Right lobe of liver (tissue), 6 donors: ENCODE measurements at regions not wholly inside any gene's neighbourhood (a gene's known extent, or its start where the extent isn't known, plus 50 kb on each side); places are given as distances from the start of the nearest gene placed in this dataset.

Experiments used
- ATAC-seq, 4 donors: fragments of 200-7000 bp; cut with Tn5 transposase; one replicate each; pipeline ENCODE4 v1.9.1; 2020; ENCODE audit warnings: mild to moderate bottlenecking in 4 of 4, moderate library complexity in 4 of 4
- DNase-seq, 3 donors: peaks; one replicate each; pipeline ENCODE4 v3.0.0-alpha.2; 2020
- H3K27ac ChIP-seq, 3 donors: fragments of 200-600 bp; one replicate each; pipeline ENCODE4 v1.8.0; 2022
- H3K27me3 ChIP-seq, 2 donors: fragments of 200-600 bp; one replicate each; pipeline ENCODE4 v1.8.0; 2022
- H3K36me3 ChIP-seq, 4 donors: fragments of 200-600 bp; sonication (generic) in 1 of 4; one replicate each; pipeline versions ENCODE4 v1.5.1 to v1.8.0; 2017 to 2022; ENCODE audit warnings: control low read depth in 1 of 4
- H3K4me1 ChIP-seq, 4 donors: fragments of 200-600 bp; sonication (generic) in 1 of 4; one replicate each; pipeline versions ENCODE4 v1.5.1 to v1.8.0; 2017 to 2022; ENCODE audit warnings: control low read depth in 1 of 4
- H3K4me3 ChIP-seq, 3 donors: fragments of 200-600 bp; one replicate each; pipeline ENCODE4 v1.8.0; 2022
- H3K9me3 ChIP-seq, 4 donors: fragments of 200-600 bp; sonication (generic) in 1 of 4; one replicate each; pipeline versions ENCODE4 v1.5.1 to v1.8.0; 2017 to 2022; ENCODE audit warnings: control low read depth in 1 of 4
- CTCF ChIP-seq, 4 donors: fragments of 200-600 bp in 3 of 4; fragments of 450-650 bp in 1 of 4; IDR thresholded peaks; one replicate each; pipeline versions ENCODE4 v1.5.1 to v1.8.0; 2016 to 2022; ENCODE audit warnings: antibody characterized with exemption in 4 of 4, mild to moderate bottlenecking in 2 of 4
- POLR2A ChIP-seq: fragments of 450-650 bp; IDR thresholded peaks from one replicate; pipeline ENCODE4 v1.6.1; 2017; ENCODE audit warnings: antibody characterized with exemption, mild to moderate bottlenecking
- WGBS: methylation state at CpG from one replicate; pipeline ENCODE4 v1.1.6; 2018; ENCODE audit warnings: low coverage, low lambda C conversion rate; ENCODE audit not compliant: insufficient coverage; ENCODE audit errors: missing lambda C conversion rate; 5-methylcytosine and 5-hydroxymethylcytosine counted together
- intact Hi-C, 2 donors: fragments of 100-400 bp; cut with DNase I; formaldehyde crosslinking; loops; one replicate each; pipeline versions ENCODE4 v1.11.2 to v1.14.1; 2022
- donor health status: DM: no; HTN: yes; CAD: no.
- donor health status: DM: no; HTN: no; CAD: no.
- donor health status: DM: no; HTN: no; CAD: no.
- donor health status: DM: no; HTN: yes; CAD: no.
- donor health status: DM: no; HTN: yes; CAD: no.

GRCh38 chr9:11001546-11001945, 388.7 kb upstream of the PTPRD start:
- Histone ChIP-seq H3K27me3 (no peaks in the 10 kb centered on the region), H3K27ac (no peak overlapping the region), H3K4me1 (no peaks in the 10 kb centered on the region), H3K4me3 (no peak overlapping the region), H3K9me3 (no peaks in the 10 kb centered on the region), H3K36me3 (no peaks in the 10 kb centered on the region)
- DNase-seq (no peak), ATAC-seq (no peak)
- TF ChIP-seq CTCF (IDR thresholded peaks at IDR 0.05) (no peak), POLR2A (no peak)
- intact Hi-C loops, result no loop called here

GRCh38 chr9:11002705-11003104, 389.9 kb upstream of the PTPRD start:
- Histone ChIP-seq H3K27ac (no peak overlapping the region), H3K4me1 (no peaks in the 10 kb centered on the region), H3K9me3 (no peaks in the 10 kb centered on the region), H3K36me3 (no peaks in the 10 kb centered on the region), H3K4me3 (no peak overlapping the region), H3K27me3 (no peaks in the 10 kb centered on the region)
- WGBS, result 17% methylated on average over 1 of the region's 1 CpG
- TF ChIP-seq CTCF (IDR thresholded peaks at IDR 0.05) (no peak), POLR2A (no peak)
- ATAC-seq (no peak), DNase-seq (no peak)
- intact Hi-C loops, result no loop called here

GRCh38 chr9:11003836-11004235, 391.0 kb upstream of the PTPRD start:
- H3K27ac ChIP-seq, result no peak overlapping the region
- WGBS, result 67% methylated on average over 4 of the region's 4 CpGs
- no peaks in the 10 kb centered on the region for H3K36me3 ChIP-seq
- TF ChIP-seq POLR2A, result no peak
- TF ChIP-seq CTCF (IDR thresholded peaks at IDR 0.05), result no peak
- DNase-seq (no peak), ATAC-seq (no peak)
- H3K4me1 ChIP-seq, result no peaks in the 10 kb centered on the region
- H3K9me3 ChIP-seq, result peaks cover 0 to 5% (median 0%) of the 10 kb centered on the region in 4 donors
- H3K4me3 ChIP-seq, result no peak overlapping the region
- intact Hi-C loops, result no loop called here
- no peaks in the 10 kb centered on the region for H3K27me3 ChIP-seq

- no peak for ATAC-seq
- intact Hi-C loops, result no loop called here
These were observed 398.9 kb upstream of the PTPRD start for GRCh38 chr9:11011696-11012095.

More at GRCh38 chr9:11011696-11012095, 398.9 kb upstream of the PTPRD start:
- H3K36me3 ChIP-seq, result no peaks in the 10 kb centered on the region
- no peak for DNase-seq
- no peaks in the 10 kb centered on the region for H3K4me1 ChIP-seq
- 100% methylated on average over 1 of the region's 7 CpGs for WGBS
- H3K27me3 ChIP-seq, result no peaks in the 10 kb centered on the region
- TF ChIP-seq CTCF (IDR thresholded peaks at IDR 0.05) (no peak), POLR2A (no peak)
- no peak overlapping the region for H3K27ac ChIP-seq
- no peak overlapping the region for H3K4me3 ChIP-seq
- H3K9me3 ChIP-seq, result peaks cover 0 to 5% (median 0%) of the 10 kb centered on the region in 4 donors
